GM12874 (cell line): ENCODE measurements at regions not wholly inside any gene's neighbourhood (a gene's known extent, or its start where the extent isn't known, plus 50 kb on each side); places are given as distances from the start of the nearest gene placed in this dataset.

Experiments used
- CTCF ChIP-seq: IDR thresholded peaks from 2 replicates; pipeline ENCODE4 v1.5.1; 2011; ENCODE audit warnings: low read depth, mild to moderate bottlenecking, control low read depth, low read length, moderate library complexity; ENCODE audit not compliant: insufficient read depth

- TF ChIP-seq CTCF = no peak
Observed at GRCh38 chr3:853489-853888, 239.3 kb upstream of the CNTN6 start.

DNA sequence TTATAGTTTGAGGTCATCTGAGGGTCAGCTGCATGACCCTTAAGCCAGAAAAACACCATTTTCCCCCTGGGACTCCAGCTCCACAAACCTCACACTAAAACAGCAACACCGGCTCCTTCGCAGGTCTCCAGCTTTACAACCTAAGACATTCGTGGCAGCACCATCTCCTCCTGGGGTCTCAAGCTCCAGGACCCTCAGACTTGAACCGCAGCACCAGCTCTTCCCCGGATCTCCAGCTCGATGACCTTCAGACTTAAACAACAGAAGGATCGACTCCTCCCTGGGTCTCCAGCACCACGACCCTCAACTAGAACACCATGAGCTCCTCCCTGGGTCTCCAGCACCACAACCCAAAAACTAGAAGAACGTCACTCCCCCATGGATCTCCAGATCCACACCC, 233.7 kb upstream of the CNTN6 start:
- no peak for TF ChIP-seq CTCF

- no peak for TF ChIP-seq CTCF
Observed at GRCh38 chr3:861721-862120, 231.1 kb upstream of the CNTN6 start.

DNA sequence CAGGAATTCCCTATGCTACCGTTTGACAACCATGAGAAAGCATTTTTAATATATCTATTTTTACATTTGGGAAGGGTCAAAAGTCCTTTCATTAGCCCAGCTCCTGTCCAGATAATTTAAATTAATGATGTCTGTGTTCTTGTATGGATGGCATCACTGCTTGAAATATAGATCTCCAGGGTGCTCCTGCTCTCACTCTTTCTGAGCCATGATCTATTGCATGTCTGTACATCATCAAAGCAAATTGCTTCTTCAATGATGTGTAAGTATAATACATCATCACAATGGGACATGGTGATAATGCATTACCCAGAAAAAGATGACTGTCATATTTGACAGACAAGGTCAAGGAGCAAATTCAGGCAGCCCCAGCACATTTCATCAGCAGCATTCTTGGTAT, 223.6 kb upstream of the CNTN6 start:
- no peak for TF ChIP-seq CTCF

DNA sequence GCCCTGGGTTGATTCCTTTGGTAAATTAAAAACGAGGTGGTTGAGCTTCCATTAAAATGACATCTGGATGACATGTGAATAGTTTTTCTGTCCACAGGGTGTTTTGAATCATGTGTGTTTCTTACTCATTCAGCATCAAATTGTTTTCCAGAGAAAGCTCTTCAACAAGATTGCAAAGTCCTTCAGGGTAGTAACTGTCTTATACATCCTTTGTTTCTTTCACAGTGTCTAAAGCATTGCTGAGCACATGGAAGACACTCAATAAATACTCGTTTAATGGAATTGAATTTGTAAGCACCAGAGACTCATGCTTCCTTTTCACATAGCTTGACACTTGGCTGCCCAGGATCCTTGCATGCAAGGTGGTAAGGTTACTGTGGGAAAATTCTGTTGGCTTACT, 223.1 kb upstream of the CNTN6 start:
- TF ChIP-seq CTCF = no peak

- TF ChIP-seq CTCF = no peak
Observed at GRCh38 chr3:871651-872050, 221.2 kb upstream of the CNTN6 start.

GRCh38 chr3:877001-877400, 215.8 kb upstream of the CNTN6 start:
- TF ChIP-seq CTCF = no peak

DNA sequence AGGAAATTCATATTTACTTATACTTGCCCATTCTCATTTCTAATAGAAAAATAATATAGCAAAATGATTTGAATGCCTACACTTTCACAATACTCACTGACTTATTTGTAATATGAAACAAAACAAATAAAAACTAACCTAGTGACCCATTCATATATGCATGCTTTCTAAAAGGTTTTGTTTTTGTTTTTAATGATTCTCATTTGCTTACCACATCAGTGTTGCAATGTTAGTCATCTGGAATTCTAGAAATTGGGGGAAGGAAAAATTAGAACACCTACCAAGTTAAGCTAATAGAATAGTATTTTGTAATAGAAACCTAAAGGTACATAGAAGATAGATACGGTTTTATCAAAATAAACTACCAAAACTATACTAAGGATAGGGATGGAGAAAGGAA, 214.1 kb upstream of the CNTN6 start:
- TF ChIP-seq CTCF = no peak
